ENCODE measurements at regions not wholly inside any gene's neighbourhood (a gene's known extent, or its start where the extent isn't known, plus 50 kb on each side); places are given as distances from the start of the nearest gene placed in this dataset.

DNA sequence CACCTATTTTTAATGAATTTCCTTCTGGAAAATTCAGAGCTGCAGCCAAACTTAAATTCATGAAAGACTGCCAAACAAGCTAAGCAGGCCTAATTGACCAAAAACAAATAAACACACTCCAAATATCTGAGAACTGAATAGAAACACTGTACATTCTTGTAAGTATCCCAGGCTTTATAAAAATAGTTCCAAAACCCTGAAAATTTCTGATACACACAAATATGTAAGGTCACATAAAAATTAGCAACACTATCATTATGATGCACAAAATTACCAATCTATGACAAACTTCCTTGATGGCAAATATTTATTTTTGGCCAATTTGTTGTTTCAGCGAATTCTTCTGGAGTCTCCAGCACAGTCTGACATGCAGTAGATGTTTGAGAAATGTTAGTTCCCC, 117.9 kb upstream of the UBE2E2 start:
- TF ChIP-seq, protein P1, sequence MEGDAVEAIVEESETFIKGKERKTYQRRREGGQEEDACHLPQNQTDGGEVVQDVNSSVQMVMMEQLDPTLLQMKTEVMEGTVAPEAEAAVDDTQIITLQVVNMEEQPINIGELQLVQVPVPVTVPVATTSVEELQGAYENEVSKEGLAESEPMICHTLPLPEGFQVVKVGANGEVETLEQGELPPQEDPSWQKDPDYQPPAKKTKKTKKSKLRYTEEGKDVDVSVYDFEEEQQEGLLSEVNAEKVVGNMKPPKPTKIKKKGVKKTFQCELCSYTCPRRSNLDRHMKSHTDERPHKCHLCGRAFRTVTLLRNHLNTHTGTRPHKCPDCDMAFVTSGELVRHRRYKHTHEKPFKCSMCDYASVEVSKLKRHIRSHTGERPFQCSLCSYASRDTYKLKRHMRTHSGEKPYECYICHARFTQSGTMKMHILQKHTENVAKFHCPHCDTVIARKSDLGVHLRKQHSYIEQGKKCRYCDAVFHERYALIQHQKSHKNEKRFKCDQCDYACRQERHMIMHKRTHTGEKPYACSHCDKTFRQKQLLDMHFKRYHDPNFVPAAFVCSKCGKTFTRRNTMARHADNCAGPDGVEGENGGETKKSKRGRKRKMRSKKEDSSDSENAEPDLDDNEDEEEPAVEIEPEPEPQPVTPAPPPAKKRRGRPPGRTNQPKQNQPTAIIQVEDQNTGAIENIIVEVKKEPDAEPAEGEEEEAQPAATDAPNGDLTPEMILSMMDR (IDR thresholded peaks at IDR 0.05) = no peak
- no peak for TF ChIP-seq ZFX (IDR thresholded peaks at IDR 0.05; ENCODE audit: borderline replicate concordance)

Data from 22Rv1 (cell line).